PC-3 (cell line): ENCODE measurements at regions not wholly inside any gene's neighbourhood (a gene's known extent, or its start where the extent isn't known, plus 50 kb on each side); places are given as distances from the start of the nearest gene placed in this dataset.

Experiments used
- ATAC-seq: fragments of 200-7000 bp; cut with Tn5 transposase; 2 replicates; pipeline ENCODE4 v1.9.1; 2020; ENCODE audit warnings: mild to moderate bottlenecking, moderate library complexity
- BruUV-seq: library from RNA; stranded (reverse); fragments of 400-500 nt; replicated peaks from 2 replicates; lab custom pipeline; 2021; lab: Mats Ljungman, UMichigan
- CTCF ChIA-PET: fragments of 300-600 bp; sonication (Branson Sonifier 250); formaldehyde crosslinking; loops from one replicate; lab custom pipeline; 2022; ENCODE audit warnings: antibody characterized with exemption; lab: Charles Lee
- POLR2A ChIA-PET: fragments of 300-600 bp; sonication (Branson Sonifier 250); formaldehyde crosslinking; loops from one replicate; lab custom pipeline; 2022; ENCODE audit warnings: antibody characterized with exemption; ENCODE audit not compliant: unreplicated experiment; lab: Charles Lee
- DNase-seq: peaks from one replicate; pipeline ENCODE4 v3.0.0-alpha.2; 2015
- H2AFZ ChIP-seq: fragments of 300-600 bp; sonication (generic); 2 replicates; pipeline ENCODE4 v1.6.0; 2016; ENCODE audit warnings: antibody characterized with exemption, low read length
- H3F3A ChIP-seq: fragments of 300-600 bp; sonication (generic); one replicate; pipeline ENCODE4 v1.6.0; 2017; ENCODE audit warnings: antibody characterized with exemption, low read length, control low read depth, mild to moderate bottlenecking; ENCODE audit not compliant: unreplicated experiment
- H3K27ac ChIP-seq: fragments of 300-600 bp; sonication (generic); 2 replicates; pipeline ENCODE4 v1.5.1; 2016; ENCODE audit warnings: mild to moderate bottlenecking, low read length
- H3K27me3 ChIP-seq: fragments of 300-600 bp; sonication (generic); 2 replicates; pipeline ENCODE4 v1.6.1; 2016; ENCODE audit warnings: low read length, mixed read lengths
- H3K36me3 ChIP-seq: fragments of 300-600 bp; sonication (generic); 2 replicates; pipeline ENCODE4 v1.6.1; 2016; ENCODE audit warnings: low read depth, mixed run types, low read length, mixed read lengths
- H3K4me1 ChIP-seq: fragments of 300-600 bp; sonication (generic); 2 replicates; pipeline ENCODE4 v1.5.1; 2016; ENCODE audit warnings: low read length; ENCODE audit not compliant: insufficient read depth
- H3K4me2 ChIP-seq: fragments of 300-600 bp; sonication (generic); 2 replicates; pipeline ENCODE4 v1.6.0; 2016; ENCODE audit warnings: low read length
- H3K4me3 ChIP-seq: fragments of 300-600 bp; sonication (generic); 2 replicates; pipeline ENCODE4 v1.5.1; 2016; ENCODE audit warnings: mild to moderate bottlenecking, low read length, mixed read lengths
- H3K79me2 ChIP-seq: fragments of 300-600 bp; sonication (generic); 2 replicates; pipeline ENCODE4 v1.6.1; 2017; ENCODE audit warnings: low read length, mixed read lengths
- H3K9ac ChIP-seq: fragments of 300-600 bp; sonication (generic); 2 replicates; pipeline ENCODE4 v1.6.0; 2016; ENCODE audit warnings: mild to moderate bottlenecking, low read length
- H3K9me2 ChIP-seq: fragments of 300-600 bp; sonication (generic); replicated peaks from 2 replicates; pipeline ENCODE4 v1.6.1; 2016; ENCODE audit warnings: mixed run types, low read length, mixed read lengths
- H3K9me3 ChIP-seq: fragments of 300-600 bp; sonication (generic); 2 replicates; pipeline ENCODE4 v1.6.1; 2016; ENCODE audit warnings: low read length, mixed read lengths
- H4K20me1 ChIP-seq: fragments of 300-600 bp; sonication (generic); 2 replicates; pipeline ENCODE4 v1.6.1; 2016; ENCODE audit warnings: low read length, mixed read lengths
- CTCF ChIP-seq: fragments of 300-600 bp; sonication (generic); conservative IDR thresholded peaks from 2 replicates; pipeline ENCODE4 v1.5.1; 2017; ENCODE audit warnings: antibody characterized with exemption, low read depth, mild to moderate bottlenecking, low read length
- EZH2 ChIP-seq: fragments of 300-600 bp; sonication (generic); IDR thresholded peaks from one replicate; pipeline ENCODE4 v1.6.1; 2017; ENCODE audit warnings: antibody characterized with exemption, mild to moderate bottlenecking, low read length; ENCODE audit not compliant: unreplicated experiment
- EZH2phosphoT487 ChIP-seq: fragments of 300-600 bp; sonication (generic); IDR thresholded peaks from 2 replicates; pipeline ENCODE4 v1.6.1; 2018; ENCODE audit warnings: mild to moderate bottlenecking, antibody characterized with exemption, low read length, borderline replicate concordance
- intact Hi-C: fragments of 100-400 bp; cut with micrococcal nuclease; formaldehyde crosslinking; loops from 2 replicates; pipeline ENCODE4 v1.9.0; 2023

GRCh38 chr5:13551645-13552044 is 392.8 kb downstream of the DNAH5 start:
- no peak overlapping the region for H2AFZ ChIP-seq
- no peaks in the 10 kb centered on the region for H3K9me2 ChIP-seq
- no peak overlapping the region for H3K4me2 ChIP-seq
- DNase-seq (no peak), ATAC-seq (no peak)
- ChIA-PET CTCF (no interaction called here), POLR2A (no interaction called here)
- intact Hi-C loops = no loop called here
- no peak overlapping the region for H3K4me3 ChIP-seq
- H3K36me3 ChIP-seq = no peaks in the 10 kb centered on the region
- H3K79me2 ChIP-seq = no peaks in the 10 kb centered on the region
- no peak overlapping the region for H3K9ac ChIP-seq
- H4K20me1 ChIP-seq = no peaks in the 10 kb centered on the region
- no peaks in the 10 kb centered on the region for H3K4me1 ChIP-seq
- H3K27ac ChIP-seq = no peak overlapping the region
- no TSS peak for BruUV-seq
- TF ChIP-seq CTCF (no peak), EZH2 (no peak), EZH2phosphoT487 (no peak)
- H3K9me3 ChIP-seq = no peaks in the 10 kb centered on the region
- H3K27me3 ChIP-seq = no peaks in the 10 kb centered on the region
- no peaks in the 10 kb centered on the region for H3F3A ChIP-seq

DNA sequence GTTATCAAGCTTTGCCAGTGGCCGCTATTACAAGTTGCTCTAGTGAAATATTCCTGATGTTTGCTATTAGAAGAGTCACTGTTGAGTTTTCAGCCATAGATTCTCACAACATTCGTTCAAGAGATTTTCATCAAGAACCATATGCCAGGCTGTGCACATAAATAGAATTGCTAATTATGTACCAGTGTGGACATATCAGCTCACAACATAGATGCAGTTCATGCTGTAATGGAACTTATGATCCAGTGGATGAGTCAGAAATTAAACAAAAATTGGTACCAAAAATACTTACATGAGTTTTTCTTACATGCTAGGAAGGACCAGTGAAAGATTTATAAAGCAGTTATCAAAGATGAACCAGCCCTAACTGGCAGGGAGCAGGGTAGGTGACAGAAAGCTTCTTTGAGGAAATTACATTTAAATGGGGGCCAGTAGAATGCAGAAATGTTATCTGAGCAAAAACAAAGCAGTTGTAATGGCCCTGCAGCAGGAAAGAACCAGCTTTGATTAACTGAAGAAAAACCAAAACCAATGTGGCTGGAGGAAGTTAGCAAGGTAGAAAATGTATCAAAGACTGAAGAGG is 404.2 kb downstream of the DNAH5 start:
- no TSS peak for BruUV-seq

More for the DNA sequence above, 404.2 kb downstream of the DNAH5 start:
- Histone ChIP-seq H3K27me3 (no peaks in the 10 kb centered on the region), H3K27ac (no peak overlapping the region), H3K79me2 (no peaks in the 10 kb centered on the region), H3K9me3 (0 out of 2 replicates have a peak, but pooled peaks cover 6% of the 10 kb centered on the region), H3K4me1 (no peaks in the 10 kb centered on the region), H4K20me1 (no peaks in the 10 kb centered on the region), H3K4me2 (no peak overlapping the region), H2AFZ (no peak overlapping the region), H3K36me3 (no peaks in the 10 kb centered on the region; the same call in 1 of the 2 replicates), H3K4me3 (no peak overlapping the region), H3F3A (no peaks in the 10 kb centered on the region), H3K9me2 (no peaks in the 10 kb centered on the region), H3K9ac (no peak overlapping the region)
- TF ChIP-seq CTCF (no peak), EZH2phosphoT487 (no peak), EZH2 (no peak)
- CTCF ChIA-PET = no interaction called here
- ATAC-seq (no peak), DNase-seq (no peak)
- POLR2A ChIA-PET = no interaction called here
- intact Hi-C loops = no loop called here
